ENCODE measurements at regions not wholly inside any gene's neighbourhood (a gene's known extent, or its start where the extent isn't known, plus 50 kb on each side); places are given as distances from the start of the nearest gene placed in this dataset.

DNA sequence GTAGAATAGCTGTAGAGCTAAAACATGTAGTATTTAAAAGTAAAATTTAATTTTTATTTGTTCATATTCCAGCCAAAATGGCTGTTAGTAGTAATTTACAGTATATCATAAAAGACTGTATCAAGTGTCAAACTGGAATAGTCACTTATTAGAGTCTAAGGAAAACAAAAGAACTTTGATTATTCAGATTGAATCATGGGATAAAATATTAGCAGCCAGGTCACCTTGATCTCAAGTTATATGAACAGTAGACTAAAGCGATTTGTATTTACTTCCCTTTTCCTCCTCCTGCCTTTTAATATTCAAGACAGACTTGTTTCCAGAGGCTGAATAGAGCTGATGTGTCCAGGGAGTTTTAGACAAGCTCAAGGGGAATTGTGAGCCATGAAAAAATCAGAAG lies 54.4 kb downstream of the PMAIP1 start:
- Histone ChIP-seq H3K4me2 (ENCODE audit: low read length) (peak overlapping the region; percentile 40), H2AFZ (ENCODE audit: low read length) (no peak overlapping the region), H3K79me2 (ENCODE audit: low read length) (no peaks in the 10 kb centered on the region), H3F3A (ENCODE audit: low read length, unreplicated experiment) (peaks cover 21% of the 10 kb centered on the region), H3K4me1 (ENCODE audit: insufficient read depth, low read length) (peaks cover 52% of the 10 kb centered on the region), H3K27ac (ENCODE audit: low read length) (peak overlapping the region; percentile 72), H3K27me3 (ENCODE audit: low read length) (no peaks in the 10 kb centered on the region), H4K20me1 (ENCODE audit: low read length) (no peaks in the 10 kb centered on the region), H3K4me3 (ENCODE audit: low read length) (no peak overlapping the region), H3K9ac (ENCODE audit: low read length) (no peak overlapping the region), H3K36me3 (ENCODE audit: low read depth, low read length) (no peaks in the 10 kb centered on the region), H3K9me2 (replicated peaks; ENCODE audit: low read length) (no peaks in the 10 kb centered on the region), H3K9me3 (ENCODE audit: low read length) (no peaks in the 10 kb centered on the region)
- no TSS peak for BruUV-seq (replicated peaks)
- ChIA-PET CTCF (no interaction called here), POLR2A (ENCODE audit: unreplicated experiment) (interaction anchor here (2.7 kb wide), 1 partner anchor 55 kb away, joined by 23 read pairs; the partner anchor contains the start of gene PMAIP1)
- peak; percentile 25 for DNase-seq
- intact Hi-C loops (cut with micrococcal nuclease), result no loop called here
- no peak for ATAC-seq
- TF ChIP-seq CTCF (conservative IDR thresholded peaks at IDR 0.05; ENCODE audit: low read depth, low read length) (no peak), EZH2phosphoT487 (IDR thresholded peaks at IDR 0.05; ENCODE audit: borderline replicate concordance, low read length) (no peak)
